Right kidney (tissue), 1 donor: ENCODE measurements at regions not wholly inside any gene's neighbourhood (a gene's known extent, or its start where the extent isn't known, plus 50 kb on each side); places are given as distances from the start of the nearest gene placed in this dataset.

Experiments used
- DNase-seq: peaks from one replicate; pipeline ENCODE4 v3.0.0-alpha.2; 2016

DNA sequence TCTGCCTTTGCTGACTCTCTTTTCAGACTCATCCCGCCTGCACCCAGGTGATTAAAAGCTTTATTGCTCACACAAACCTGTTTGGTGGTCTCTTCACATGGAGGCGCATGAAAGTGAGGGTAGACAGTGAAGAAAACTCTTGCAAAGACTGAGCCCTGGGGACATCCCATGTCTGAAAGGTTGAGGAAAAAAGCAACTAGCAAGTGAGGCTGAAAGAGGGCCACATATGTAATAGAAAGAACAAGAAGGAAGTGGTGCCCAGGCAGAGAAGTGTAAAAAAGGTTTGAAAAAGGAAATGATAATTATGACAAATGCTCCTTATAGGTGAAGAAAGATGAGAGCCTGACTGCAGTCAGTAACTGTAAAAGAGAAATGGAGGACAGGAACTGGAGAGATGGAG, 115.9 kb upstream of the NEK7 start:
- DNase-seq = no peak

DNA sequence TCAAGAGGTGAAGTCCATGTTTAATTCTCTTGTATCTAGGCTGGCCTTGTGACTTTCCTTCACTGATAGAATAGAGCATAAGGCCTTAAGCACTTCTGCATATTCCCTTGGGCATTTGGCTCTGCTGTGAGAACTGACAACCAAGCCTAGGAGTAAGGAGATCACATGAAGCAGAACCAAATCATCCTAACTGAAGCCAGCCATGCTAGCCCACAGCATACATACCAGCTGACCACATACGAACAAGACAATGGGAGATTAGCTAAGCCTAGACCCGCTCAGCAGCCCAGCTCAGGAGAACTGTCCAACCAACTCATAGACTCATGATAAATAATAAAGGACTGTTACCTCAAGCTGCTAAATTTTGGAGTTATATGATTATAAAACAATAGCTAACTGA, 114.6 kb upstream of the NEK7 start:
- no peak for DNase-seq

DNA sequence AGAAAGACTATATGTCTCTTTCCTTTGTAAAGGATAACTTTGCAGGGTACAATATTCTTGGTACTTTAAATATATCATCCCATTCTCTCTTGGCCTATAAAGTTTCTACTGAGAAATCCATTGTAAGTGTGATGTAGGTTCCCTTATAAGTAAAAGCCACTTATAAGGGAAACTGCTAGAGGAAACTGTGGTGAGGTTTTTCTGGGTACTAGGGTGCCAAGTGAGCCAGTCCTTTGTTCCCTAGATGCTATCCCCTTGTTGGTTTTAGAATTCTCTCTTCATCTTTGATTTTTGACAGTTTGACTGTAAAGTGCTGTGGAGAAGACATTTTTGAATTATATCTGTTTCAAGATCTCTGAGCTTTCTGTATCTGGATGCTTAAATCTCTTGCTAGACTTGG, 108.9 kb upstream of the NEK7 start:
- no peak for DNase-seq

DNA sequence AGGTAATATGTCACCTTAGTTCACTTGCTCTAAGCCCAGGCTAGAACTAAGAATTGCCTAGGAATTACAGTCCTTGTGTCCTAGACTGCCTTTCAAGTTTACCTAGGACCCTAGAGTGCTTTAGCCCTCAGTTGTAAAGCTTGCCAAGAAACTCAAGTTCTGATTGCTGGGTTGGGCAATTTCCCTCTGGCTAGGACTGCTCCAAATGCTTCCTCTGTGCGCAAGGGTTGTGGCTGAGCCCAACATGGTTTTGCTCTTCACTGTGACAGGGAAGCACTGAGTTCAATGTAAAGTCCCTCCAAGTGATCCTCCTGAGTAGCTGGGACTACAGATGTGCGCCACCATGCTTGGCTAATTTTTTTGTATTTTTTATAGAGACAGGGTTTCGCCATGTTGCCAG, 102.3 kb upstream of the NEK7 start:
- no peak for DNase-seq

DNA sequence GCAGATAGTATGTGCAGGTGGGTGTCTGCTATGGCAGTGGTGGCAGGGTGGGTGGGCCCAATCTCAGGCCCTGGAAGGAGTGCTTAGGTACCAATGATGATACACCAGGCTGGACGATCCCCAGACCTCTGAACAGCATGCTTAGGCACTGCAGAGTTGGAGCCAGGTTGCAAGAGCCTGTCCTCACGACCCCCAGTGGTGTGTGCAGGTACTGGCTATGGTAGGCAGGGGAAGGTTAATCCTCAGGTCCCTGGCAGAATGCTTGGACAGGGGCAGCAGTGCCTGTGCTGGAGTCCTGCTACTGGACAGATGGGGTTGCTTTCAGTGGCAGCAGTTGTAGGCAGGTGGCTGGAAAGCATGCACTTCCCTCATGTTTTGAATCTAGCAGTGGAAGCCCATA, 100.5 kb upstream of the NEK7 start:
- no peak for DNase-seq

DNA sequence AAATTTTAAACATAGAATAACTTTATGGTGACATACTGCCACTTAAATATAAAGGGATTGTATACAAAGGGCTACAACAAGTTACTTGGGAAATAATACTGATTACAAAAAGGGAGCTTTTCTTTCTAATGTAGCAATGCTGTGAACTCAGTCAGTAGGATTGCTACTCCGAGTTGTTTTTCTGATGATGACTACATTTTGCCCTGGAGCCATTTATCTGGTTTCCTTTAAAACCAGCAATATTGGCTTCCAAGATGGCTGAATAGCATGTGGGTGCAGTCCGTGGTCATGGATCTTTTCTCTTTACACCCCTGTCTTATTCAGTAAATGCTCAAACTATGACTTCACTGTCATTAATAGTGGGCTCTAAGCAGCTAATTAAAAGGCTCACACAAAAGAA, 92.6 kb upstream of the NEK7 start:
- DNase-seq = no peak

DNA sequence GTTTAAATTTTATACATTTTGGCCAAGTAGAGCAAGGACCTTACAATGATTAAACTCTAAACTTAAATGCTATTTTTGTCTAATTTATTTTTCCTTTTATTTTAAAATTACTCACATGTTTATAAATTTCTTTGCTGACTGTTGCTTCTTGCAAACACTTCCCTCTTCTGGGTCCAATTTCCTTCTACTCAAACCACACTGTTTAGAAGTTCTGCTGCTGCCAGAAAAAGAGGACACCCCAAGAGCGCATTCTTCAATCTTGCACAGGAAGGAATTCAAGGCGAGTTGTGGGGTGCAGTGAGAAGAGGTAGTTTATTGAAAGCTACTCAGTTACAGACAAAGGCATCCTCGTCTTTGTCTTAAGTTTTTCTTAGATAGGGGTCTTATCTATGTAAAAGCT, 88.5 kb upstream of the NEK7 start:
- DNase-seq = no peak

DNA sequence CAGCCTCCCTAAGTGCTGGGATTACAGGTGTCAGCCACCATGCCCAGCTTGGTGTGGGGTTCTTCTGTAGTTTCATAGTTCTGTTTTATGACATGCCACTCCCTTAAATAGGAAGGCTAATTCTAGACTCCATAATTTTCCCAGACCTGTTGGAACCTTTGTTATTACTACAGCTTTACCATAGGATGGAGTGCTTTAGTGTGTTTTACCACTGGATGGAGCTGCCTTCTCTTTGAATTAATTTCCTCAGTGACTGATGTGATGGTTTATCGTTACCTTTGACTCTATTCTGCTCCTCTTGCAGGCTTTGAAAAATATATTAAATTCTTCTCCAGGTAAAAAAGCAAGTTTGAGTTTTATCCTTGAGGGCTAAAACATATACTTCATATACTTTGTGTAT, 84.6 kb upstream of the NEK7 start:
- DNase-seq = no peak

DNA sequence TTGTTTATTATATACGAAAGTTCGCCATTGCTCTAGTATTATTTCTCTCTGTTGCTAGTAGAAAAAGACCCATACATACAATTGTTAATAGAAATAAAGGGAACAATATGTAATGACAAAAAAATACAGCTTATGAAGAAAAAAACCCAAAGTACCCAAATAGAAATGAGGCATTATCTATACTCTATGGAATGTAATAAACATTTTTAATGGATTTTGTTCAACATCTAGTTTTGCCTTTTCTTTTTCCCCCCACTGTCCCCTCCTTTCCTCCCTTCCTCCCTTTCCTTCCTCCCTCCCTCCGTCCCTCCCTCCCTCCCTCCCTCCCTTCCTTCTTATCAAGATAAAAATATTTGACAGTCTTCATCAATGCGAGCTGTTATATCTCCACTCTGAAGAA, 81.5 kb upstream of the NEK7 start:
- no peak for DNase-seq

DNA sequence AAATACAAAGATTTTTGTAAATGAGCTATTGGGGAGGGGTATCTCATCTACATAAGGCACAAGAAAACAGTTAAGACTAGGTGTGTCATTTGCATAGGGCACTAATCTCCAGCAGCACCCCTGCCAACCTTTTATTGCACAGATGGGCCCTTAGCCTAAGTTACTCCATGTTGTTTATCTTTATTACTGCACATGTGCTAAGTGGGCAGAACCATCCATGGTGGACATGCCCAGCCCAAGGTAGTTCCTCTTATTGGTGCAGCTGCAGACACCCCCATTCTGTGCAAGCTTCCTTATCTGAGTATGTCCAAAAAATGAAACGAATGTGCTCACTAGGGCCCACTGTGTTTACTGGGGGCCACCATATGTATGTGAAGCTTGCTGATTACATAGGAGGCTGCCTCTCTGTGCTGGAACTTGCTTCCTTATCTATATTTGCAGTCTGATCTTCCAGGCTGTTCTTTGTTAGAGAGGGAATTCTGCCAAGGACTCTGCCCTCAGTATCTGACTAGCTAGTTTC, 77.3 kb upstream of the NEK7 start:
- no peak for DNase-seq

DNA sequence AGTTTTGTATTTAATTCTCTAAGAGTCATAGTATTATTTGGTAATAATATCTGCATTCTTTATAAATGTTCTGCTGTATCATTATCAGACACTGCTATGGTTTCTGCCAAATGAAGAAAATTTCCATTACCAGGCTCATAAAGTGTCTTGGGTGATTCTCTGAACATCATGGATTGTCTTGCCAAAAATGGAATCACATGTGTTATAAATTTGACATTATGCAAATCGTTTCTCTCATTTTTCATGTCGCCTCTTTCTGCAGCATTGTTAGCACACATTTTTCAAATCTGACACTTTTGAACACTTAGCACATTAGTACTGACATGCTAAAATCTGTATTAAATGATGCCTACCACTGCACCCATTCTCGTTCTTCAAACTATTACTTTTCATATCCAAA, 74.2 kb upstream of the NEK7 start:
- DNase-seq = no peak

DNA sequence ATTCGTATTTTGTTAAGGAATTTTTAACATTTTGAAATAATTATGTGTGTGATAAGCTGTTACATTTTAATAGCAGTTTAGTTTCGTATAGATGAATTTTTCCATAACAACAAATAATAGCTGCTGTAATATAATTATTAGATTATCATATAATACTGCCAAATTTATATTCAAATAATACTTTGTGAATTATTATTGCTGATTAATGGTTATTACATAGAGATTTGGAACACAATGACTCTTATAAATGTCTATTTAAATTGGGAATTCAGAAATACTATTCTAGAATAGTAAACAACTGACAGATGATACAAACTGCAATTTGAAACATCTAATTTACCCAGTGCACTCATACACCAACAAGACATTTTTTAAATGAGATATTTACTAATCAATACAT, 73.2 kb upstream of the NEK7 start:
- no peak for DNase-seq

DNA sequence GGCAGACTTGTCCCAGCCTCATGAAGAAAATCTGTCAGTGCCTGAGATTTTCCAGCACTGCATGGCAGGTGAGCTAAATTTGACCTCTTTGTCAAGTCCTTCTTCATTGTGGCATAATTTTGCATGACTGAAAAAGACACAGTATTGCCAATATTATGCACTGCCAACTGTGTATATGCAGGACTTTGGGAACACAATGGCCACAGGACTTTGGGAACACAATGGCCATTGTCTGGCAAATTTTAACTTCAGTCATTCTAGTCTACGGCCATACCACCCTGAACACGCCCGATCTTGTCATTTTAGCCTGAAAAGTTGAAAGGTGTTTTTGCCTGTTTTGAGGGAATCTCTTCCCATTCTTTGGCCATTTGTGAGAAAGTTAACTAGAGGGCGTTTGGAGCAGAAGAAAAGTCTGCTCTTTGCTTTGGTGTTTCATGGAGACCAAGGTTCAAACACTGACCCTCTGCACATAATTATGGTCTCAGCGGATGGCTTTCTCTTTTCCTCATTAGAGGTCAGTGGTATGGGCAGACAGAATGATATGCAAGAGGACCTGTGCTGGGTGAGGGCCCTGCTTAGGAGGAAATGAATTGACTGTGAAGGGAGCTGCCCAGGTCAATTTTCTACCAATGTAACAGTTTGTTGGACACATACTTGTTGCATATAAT, 72.4 kb upstream of the NEK7 start:
- no peak for DNase-seq

DNA sequence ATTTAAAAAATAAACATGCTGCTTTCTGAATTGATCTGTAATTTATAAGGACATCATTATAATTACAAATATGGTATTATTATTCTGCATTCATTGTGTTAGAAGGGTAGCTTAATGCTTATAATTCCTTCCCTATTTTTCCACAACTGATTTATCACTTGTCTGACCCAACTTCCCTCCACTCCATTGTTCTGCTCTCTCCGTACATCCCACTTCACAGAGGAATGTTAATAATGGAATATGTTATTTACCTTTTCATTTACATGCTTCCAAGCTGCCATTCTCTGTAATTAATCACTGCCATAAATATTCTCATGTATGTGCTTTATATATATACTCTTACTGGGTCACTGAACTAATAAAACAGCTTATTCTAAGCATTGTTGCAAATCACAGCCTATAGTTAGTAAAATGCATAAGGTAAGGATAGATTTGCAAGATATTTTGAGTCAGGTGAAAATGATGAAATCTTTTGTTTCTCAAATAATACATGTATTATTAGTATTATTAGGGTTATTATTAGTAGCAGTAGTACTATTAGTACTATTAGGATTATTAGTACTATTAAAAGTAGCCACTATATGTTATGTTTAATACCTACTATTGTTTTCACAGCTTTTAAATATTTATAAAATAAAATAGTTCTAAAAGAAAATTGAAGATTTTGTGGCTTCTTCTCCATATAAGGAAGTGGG, 70.6 kb upstream of the NEK7 start:
- no peak for DNase-seq

DNA sequence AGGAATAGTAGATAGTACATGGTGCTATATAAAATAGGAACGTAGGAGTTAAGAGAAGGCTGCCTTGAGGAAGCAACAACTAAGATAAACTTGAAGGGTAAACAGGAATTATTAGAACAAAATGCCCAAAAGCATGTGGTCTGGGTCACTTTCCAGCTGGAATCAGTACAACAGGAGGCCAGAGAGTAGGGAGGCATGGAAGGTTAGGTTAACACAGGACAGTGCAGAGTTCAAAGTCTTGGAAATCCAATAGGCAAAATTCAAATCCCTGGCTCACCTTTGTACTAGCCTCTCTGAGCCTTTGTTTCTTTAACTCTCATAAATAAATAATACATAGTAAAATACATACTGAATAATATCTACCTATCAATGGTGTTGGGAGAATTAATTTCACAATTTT, 69.0 kb upstream of the NEK7 start:
- no peak for DNase-seq

DNA sequence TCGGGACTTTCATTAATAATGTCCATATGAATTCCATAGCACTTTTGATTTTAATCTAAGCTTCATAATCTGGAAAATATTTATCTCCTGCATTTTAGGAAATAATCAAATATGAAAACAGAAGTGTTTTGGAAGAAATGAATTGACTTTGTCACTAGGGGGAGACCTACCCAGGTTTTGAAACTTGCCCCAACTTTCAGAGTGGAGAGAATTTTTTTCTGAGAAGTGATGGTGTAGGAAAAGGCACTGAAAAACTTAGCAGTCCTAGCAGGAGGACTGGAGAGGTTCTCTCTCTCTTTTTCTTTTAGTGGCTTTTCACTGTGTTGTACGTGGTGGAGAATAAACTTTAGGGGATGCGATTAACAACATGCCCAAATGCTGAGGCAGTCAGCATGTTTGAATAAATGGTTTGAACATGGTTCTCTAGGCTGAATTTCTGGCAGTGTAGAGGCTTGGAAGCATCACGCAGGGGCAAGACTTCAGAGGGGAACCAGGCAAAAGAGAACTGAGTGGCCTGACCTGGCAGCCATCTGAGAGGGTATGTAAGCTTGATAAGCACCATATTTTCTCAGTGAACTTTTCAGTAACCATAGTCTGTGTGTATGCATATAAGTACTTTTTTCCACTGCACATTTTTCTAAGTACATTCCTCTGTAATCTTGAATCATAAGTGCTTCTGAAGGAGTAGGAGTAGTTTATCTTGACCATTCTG, 68.3 kb upstream of the NEK7 start:
- DNase-seq = peak; percentile 10

DNA sequence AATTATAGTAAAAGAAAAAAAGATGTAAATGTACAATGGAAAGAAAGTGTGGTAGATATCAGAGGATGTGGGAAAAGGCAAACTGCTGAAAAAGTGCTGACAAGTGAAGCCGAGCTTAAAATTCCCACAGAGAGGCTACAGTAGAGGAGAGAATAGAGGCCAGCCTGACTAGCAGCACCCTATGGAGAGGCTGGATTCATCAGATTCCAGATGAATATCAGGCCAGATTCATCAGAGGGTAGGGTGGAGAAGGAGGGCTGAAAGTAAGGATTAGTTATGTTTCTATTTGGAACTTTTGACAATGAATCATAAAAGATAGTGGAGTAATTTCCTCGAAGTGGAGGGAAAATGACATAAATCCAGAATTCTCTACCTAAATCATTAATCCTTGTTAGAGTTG, 60.4 kb upstream of the NEK7 start:
- no peak for DNase-seq

DNA sequence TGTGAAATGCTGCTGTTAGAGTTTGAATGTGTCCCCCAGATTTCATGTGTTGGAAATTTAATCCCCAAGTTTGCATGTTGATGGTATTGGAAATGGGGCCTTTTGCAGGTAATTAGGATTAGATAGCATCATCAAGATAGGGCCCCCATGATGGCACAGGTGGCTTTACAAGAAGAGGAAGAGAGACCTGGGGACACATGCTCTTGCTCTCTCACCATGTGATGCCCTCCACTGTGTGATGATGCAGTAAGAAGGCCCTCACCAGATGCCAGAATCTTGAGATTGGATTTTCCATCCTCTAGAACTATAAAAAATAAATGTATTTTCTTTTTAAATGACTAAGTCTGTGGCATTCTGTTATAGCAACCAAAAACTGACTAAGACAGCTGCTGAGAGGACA, 57.0 kb upstream of the NEK7 start:
- DNase-seq = no peak

DNA sequence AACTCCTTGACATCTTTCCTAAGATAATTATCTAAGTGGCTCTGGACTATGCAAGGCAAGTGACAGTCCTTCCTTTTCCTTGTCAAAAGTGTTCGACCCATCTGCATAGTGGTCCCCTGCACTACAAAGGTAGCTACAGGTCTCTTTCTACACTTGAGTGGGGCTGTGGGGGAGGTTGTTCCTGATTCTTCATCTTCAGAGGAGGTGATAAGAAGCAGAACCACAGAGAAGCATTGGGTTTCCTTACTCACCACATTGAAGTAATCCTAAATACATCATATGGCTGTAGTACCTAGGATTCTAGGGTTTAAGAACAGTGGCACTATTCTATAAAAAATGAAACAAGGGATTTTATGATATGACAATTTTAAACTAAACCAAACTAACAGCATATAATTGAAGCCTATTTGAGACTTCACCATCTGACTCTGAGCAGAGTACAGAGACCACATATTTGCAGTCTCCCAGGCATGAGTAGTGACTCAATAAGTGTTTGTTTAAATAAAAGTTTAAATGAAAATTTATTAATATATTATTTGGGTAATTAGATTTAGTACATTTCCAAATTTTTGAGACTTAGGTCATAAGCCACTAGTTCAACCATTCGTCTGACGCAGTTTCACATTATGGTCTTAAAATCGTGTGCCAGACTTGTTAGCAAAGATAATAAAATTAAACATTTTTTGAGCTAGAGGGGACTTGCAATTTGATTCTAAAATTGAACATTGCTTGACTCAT, 54.9 kb upstream of the NEK7 start:
- no peak for DNase-seq

DNA sequence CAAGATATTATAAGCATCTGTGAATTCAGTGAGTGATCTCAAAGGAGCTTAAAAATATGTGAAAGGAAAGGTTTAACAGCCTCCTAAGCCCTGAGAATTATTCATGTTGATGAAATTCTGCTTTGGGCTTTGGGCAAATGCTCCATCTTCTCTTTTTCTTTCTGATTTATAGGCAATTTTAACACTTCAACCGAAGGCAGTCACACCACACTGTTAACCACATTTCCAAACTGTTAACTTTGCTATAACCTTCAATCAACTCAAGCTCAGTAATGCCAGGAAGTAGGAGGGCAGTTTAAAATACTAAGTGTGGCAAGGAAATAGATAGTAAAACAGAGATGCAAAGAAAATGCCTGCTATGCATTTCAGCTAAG, 54.4 kb upstream of the NEK7 start:
- DNase-seq = no peak

DNA sequence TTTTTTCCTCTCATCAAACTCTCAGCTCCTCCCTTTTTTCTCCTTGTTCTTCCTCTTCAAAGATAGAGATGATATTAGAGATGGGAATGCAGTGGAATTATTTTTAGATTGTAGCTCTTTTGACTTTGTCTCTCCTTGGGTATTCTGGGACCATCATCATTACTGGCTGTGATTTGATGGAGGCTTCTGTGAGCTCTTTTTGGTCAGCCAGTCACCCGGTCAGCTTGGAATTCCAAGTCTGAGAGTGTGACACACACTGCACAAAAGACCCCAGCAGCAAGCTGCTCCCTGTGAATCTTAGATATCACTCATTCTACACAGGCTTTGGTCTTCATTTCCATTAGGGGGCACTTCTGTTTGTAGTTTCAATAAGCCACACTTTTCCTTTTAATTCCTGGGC, 51.6 kb upstream of the NEK7 start:
- DNase-seq = no peak

DNA sequence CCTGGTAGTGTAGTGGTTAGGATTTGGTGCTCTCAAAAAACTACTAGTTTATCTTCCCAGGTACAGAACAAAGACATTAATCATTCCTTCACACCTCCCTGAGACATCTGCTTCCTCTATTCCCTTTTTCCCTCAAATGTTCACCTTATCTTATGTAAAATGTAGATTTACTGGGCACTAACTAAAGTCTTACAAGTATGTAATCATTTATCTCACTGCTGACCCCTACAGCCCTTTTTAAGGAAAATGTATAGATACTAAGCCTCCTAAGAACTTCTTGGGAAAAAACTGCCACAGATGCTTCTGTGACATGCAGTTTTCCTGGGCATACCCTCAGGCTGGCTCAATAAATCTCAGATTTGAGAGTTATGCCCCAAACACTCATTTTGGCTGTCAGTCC, 50.8 kb upstream of the NEK7 start:
- DNase-seq = no peak
